ELF-1 (cell line): ENCODE measurements at regions not wholly inside any gene's neighbourhood (a gene's known extent, or its start where the extent isn't known, plus 50 kb on each side); places are given as distances from the start of the nearest gene placed in this dataset.

Experiments used
- DNase-seq: peaks from one replicate; pipeline ENCODE4 v3.0.0-alpha.2; 2016; ENCODE audit warnings: low read depth, low spot score

DNA sequence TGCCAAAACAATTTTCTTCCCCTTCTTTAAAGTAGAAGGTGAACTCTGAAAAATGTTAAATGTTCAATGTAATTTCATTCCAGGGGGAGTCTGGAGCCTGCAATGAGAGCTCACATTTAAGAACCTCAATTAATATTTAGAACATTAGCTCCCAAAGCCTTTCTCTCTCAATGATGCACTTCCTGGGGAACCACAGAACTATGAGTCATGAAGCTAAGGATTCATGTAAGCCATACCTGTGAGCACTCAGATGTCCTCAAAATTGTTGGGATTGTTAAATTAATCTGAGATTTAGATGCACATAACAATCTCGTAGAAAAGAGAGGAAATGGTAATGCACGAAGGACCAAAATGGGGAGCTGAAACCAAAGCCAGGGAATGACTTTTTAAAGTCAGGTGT is 244.2 kb upstream of the LRIG1 start:
- no peak for DNase-seq

DNA sequence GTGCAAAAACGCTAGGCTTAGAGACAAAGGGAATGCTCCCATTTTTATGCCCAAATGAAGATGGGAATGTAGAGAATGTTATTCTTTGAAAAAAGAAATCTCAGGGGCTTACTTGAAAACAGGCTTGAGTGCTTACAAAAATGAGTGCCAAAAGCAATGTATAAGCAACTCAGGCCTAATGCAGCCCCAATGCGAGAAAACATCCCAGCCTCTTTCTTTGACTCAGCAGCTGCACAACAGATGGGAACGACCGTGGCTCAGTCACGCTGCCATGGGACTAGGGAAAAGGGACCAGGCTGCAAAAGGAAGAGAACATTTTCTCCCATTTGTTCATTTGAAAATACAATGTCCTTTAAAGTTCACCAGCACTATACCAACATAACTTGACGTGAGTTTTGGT is 246.4 kb upstream of the LRIG1 start:
- DNase-seq: no peak

DNA sequence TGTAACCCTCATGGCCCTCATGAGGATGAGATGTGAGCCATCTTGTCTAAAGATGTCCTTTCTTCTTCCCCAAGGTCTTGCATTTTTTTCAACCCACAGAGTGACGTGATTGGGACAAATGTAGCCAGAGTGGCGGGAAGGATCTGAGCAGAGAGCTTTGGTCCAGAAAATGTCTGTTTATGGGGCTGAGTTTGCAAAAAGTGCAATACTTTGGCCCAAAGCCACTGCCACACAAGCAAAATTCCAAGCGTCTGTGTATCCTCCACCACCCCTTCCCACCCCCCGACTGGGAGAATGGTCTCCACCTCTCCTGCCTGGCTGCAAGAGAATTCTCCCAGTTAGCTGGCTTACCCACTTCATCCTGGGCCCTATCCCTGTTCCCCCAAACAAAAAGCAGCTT is 246.9 kb upstream of the LRIG1 start:
- DNase-seq: no peak

DNA sequence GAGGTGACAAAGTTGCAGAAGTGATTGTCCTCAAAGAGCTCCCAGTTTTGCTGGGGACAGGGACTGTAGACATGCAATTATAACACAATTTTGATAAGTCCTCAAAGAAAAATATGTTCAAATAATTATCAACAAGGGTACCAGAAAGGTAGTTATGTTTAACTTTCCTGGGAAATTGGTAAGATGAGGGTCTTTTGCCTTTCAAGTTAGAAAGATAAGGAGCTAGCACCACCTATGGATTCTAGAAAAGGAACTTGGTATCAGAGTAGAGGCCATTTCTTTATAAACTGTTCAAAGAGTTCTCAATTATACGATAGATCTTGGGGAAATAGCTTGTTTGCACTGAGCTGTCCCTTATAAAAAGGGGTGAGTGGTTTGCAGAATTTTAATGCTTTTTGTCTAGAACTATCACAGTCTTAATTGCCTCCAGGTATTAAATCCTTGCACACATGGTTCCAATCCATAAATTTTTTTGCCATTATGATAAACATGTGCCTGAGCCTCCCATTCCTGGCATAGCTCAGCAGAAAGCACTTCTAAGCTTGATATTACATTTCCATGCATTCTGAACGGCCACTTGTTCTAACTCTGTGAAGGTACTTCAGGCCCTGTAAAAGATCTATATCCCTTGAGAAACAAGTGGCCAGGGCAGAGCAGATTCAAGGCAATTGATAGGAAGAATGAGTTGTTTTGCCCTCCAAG is 247.5 kb upstream of the LRIG1 start:
- no peak for DNase-seq

DNA sequence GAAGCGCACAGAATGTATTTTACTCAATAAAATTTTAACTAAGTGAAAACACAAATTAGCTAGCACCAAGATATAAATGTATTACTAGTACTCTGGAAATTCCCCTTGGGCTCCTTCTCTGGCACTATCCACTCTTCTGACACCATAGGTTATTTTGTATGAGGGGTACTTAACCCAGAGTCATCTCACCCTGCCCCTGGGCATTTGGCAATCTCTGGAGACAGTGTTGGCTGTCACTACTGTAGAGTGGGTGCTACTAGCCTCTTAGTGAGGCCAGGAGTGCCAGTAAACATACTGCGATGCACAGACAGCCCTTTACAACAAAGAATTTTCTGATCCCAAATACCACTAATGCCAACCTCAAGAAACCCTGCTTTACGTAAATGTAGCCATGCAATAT is 246.3 kb upstream of the KBTBD8 start:
- DNase-seq: no peak

DNA sequence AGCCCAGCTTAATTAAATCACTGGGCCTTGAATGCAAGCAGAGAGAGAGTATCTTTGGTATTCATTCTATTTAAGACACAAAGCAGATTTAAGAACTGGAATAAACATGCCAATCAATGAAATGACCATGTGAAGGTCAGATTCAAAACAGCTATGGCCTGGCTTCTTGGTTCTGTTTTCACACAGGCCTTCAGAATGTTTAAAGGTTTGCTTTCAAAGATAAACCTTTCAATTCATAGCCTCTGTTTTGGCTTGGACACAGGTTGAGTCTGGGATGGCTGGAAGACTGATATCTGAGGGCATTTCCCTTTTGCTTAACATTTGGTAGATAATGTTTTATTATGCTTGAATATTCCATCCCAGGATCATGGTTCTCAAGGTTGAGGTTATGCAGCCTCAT is 244.4 kb upstream of the KBTBD8 start:
- no peak for DNase-seq

DNA sequence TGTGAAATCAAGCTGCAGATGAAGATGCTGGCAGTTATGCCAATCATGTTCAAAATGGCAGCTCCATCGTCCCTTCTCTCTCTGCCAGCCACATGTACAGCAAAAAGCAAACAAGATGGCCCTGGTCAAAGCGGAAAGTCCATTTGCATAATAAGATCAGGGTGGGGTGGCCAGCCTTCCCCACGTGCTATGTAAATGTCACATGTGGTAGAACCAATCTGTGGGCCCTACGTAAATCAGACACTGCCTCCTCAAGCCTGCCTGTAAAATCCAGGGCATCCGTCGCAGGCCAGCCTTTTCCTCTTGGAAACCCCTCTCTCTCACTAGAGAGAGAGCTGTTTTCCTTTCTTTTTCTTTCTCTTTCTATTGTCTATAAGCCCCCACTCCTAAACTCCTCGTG is 243.5 kb upstream of the KBTBD8 start:
- DNase-seq: no peak

DNA sequence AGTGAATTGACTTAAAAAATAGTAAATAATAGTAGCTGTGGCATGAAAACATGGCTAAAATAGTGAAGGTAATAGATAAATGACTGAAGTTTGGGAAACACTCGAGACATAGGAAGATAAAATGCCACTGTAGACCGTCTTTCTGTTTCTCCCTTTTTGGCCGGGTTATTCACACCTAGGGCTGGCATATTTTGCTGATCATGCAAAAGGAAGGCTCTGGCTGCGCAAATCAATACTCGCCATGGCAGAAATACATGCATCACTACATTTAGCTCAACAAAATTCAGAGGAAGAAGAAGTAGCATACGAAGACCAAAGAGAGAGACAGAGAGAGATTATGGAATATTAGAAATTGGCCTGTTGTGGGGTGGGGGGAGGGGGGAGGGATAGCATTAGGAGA is 242.2 kb upstream of the KBTBD8 start:
- no peak for DNase-seq

DNA sequence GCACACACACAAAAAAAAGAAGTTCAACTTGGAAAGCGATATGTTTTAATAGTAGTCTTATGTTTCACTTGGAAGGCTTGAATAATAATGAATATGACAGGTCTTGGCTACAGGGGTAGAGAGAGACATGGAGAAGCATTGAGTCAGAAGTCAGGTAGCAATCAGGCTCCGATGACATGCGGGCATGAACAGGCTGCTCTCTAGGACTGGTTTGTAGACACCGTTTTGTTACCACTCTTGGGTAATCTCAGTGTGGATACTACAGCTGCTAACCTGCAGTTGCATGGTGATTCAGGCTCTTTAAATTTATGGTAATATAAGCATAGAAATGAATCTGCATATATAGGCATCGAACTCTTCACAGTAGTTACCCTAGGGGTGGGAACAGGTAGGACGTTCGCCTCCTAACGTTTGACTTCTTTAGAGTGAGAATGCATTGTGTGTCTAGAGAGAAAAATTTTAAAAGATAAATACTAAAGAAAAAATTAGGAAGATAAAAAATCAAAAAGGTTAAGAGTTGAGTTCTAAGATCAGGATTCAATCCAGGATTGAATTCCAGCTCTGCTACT is 241.6 kb upstream of the KBTBD8 start:
- no peak for DNase-seq

DNA sequence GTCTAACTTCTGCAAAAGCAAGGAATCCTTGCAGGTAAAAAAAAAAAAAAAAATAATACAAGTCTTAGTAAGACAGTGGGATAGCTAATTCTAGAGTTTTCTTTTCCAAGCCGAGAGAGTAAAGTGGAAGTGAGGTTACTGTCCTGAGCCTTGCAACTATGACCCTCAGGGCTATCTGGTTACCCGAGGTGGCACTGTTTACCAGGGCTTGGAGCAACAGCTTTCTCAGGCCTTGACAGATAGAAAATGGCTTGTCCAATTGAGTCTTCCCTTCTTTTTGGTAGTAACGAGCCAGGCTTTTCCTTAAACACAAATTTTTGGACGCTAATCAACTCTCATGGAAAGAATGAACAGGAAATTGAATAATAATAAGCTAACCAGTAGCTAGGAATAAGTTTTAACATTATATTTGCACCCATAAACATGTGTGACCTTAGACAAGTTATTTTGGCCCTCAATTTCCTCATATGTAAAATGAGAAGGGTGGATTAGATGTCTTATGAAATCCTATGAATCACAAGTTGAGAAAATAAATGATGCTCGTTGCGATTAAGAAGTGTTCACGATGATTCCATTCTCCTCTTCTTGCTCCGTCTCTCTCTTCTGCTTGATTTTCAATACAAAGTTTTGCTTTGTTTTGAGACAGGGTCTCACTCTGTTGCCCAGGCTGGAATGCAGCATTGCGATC is 236.9 kb upstream of the KBTBD8 start:
- DNase-seq: no peak

DNA sequence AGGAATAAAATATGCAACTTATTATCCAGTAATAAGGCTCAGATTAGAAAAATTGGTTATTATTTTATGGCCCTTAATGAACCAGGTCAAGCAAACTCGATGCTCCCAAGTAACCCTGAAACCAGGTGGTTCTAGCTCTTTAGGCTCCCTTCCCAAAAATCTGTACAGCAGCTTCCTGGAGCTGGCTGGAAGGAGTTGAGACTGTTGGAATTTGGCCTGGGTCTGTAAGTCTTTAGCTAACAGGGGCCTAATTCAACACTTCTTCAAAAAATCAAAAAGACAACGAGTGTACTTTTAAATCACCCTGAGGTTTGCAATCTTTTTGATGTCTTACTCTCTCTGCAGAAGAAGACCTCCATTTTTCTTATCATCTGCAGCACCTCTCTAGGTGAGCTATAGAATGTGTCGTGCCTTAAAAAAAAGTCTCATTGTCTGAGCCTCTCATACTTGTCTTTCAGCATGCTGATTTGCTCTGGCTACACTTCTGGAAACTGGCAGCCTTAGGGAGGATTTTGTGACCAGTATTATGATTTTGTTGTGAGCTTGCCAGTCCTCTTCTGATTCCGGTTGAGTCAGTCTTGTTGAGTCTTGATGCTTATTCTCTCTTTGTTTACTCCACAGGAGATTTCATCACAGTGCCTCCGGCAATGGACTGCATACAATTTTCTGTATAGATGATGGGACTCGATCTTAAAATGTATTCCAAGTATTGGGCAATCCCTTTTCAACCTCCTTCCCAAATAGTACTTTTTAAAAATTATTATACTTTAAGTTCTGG is 235.0 kb upstream of the KBTBD8 start:
- no peak for DNase-seq

DNA sequence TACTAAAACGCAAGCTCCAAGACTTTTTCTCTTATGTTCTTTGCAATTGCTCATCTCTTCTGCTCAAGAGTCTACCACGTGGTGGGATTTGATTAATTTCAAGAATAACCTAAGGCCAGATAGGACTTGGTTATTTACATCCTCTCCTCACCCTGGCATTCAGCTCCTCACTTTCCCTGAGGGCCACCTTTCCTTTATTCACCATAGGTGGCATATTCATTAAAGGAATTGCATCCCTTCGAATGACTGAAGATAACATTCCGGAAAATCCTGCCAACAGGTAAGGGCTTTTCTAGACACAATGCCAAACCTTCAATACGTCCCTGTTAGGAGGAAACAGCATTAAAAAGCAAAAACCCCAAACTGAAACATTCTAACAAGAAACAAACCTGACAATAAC is 220.0 kb upstream of the KBTBD8 start:
- no peak for DNase-seq

DNA sequence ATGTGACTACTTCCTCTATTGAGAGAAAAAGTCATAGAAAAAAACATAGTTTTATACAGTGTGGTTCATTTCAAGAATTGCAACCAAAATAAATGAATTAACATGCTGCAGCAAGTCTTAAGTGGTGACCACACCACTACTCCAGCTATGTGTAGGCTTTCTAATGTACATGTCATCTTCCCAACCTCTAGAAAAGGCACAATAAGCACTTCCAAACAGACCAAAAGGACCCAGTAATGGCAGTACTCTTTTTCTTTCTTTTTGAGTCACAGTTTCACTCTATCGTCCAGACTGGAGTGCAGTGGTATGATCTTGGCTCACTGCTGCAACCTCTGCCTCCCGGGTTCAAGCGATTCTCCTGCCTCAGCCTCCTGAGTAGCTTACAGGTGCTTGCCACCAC is 219.3 kb upstream of the KBTBD8 start:
- no peak for DNase-seq

DNA sequence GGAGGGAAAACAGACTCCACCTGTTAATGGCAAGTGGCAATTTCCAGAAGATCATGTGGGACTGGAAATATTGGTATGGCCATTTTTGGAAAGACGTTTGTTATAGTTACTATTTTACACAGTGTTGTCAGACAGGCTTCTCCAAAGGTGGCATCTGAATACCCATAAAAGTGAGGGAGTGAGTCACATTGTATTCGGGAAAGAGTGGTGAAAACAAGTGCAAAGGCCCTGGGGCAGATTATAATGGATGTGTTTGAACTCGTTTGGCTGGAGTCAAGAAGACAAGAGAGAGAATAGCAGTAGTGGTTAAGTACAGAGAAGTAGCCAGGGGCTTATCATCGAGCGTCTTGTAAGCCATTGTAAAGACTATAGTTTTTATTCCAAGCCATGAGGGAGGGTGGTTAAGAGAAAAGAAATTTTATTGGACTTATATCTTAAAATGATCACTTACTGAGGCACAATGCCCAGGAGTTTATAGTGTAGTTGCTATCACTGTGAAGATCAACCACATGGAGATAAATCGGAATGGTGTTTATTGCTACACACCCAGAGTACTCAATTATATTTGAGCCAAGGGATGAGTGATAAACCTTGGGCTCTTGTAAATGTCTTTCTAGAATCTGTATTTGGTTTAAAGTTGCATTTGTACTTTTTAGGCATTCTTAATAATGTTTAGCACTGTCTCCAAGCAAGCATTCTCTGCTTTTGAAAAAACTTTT is 212.8 kb upstream of the KBTBD8 start:
- DNase-seq: peak; percentile 22

DNA sequence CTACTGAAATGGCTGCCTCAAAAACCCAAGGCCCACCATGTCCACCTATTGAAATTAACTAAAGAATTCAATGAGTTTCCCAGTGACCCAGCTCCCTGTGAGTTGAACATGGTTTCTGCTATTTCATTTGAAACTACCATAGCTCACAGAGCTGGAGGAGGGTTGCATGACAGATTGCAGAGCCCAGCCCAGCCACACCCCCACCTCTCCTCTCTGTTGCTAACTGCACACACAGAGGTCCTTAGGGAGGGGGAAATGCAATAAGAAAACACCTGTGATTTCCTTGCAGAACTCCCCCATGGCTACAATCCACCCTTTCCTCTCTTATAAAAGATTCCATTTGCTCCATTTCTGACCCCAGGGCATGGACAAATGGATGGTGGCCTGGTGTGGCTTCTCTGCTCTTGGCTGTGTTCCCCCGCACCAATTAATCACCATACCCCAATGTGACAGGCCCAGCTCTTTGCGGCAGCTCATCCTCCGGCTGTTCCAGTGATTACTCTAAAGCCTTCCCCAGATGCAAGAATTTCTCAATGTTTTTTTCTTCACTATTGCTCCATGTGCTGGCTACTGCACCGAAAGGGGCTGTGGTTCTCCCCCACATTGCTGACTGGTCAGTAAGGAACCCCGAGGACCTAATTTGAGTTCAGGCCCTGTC is 208.4 kb upstream of the KBTBD8 start:
- DNase-seq: peak; percentile 55

DNA sequence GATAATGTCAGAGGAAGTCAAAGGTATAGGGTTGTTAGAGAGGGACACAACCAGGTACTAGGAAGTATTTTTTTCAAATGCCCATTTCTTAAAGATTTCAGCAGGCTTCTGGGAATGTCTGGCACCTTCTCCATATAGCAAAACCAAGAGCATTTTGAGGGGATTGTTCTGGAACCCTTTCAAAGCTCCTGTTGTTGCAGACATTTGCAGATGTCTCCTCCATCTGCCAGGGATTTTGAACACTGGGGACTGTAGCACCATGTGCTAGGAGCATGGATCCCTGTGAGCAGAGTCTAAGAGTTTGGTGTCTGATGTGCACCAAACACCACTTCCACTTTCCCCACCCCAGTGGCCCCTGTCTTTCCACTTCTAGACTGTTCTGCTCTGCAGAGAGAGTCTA is 206.0 kb upstream of the KBTBD8 start:
- no peak for DNase-seq

DNA sequence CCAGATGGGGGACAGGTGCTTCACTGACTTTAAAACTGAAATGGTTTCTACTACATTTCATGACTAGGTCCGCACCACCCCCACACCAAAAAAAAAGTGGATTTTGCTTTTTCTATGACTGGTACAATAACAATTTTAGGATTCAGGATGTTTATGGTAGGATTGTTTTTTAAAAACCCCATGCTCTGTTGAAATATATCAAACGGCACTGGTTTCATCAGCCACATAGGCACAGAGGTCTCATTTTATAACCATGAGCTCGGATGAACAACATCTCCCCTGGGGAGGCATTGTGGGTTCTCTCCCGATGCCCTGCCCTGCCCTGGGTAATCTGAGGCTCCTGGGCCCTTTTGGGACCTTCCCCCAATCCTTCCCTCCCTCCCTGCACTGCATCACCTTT is 202.7 kb upstream of the KBTBD8 start:
- no peak for DNase-seq

DNA sequence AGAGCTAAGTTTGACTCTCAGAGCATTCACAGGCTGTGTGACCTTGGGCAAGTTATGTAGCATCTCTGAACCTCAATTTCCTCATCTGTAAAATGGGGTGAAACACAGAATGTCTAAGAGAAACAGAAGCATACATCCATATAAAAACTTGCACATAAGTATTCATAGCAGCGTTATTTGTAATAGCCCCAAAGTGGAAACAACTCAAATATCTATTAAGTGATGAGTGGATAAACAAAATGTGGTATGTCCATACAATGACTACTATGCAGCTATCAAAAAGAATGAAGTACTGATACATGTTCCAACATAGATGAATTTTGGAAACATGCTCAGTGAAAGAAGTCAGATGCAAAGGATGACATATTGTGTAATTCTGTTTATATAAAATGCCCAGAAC is 201.8 kb upstream of the KBTBD8 start:
- DNase-seq: no peak

DNA sequence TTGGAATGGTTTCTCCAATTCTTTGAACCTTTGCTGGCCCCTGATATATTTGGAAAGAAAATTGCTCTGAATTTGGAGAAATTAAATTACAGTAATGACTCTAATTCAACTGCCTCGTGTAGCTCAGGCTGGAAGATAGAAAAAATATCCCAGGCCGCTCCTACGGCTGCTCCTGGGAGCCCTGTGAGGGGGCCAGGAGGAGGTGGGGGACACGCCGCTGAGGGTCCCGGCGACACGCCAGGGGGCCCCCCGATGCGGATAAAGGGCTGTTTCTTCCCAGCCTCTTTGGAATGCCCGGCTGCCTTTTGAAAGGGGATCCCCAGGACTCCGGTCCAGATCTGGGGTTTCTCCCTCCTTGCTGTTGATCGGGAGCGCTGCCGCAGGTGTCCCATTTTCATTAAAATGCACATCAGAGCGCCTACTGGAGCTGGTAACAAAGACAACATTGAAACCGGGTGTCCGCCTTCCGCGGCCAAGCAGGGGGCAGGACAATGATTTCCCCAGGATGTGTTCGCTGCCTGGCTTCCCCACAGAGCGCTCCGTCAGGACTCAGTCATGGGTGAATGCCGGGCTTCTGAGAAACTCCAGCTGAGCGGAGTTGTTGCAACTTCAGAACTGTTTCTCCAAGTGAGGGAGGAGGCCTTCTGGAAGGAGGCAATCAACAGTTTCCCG is 200.1 kb upstream of the KBTBD8 start:
- DNase-seq: peak; percentile 69

DNA sequence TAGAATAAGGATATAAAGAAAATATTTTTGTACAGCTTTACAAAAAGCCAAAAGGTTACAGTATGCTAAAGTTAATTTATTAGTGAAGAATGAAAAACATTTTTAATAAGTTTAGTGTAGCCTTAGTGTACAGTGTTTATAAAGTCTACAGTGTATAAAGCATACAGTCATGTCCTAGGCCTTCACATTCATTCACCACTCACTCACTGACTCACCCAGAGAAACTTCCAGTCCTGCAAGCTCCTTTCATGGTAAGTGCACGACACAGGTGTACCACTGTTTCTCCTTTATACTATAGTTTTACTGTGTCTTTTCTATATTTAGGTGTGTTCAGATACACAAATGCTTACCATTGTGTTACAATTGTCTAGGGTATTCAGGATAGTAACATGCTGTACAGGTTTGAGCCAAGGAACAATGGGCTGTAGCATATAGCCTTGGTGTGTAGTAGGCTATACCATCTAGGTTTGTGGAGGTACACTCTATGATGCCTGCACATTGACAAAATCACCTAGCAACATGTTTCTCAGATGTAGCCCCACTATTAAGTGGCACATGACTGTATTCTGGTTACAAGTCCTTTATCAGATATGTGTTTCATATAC is 197.1 kb upstream of the KBTBD8 start:
- no peak for DNase-seq
